Right ventricle myocardium inferior (tissue), 1 donor: ENCODE measurements at regions not wholly inside any gene's neighbourhood (a gene's known extent, or its start where the extent isn't known, plus 50 kb on each side); places are given as distances from the start of the nearest gene placed in this dataset.
"Not testable (repeated sequence)": the region's sequence is repeated elsewhere in the genome, so short reads cannot be mapped to it uniquely, and the experiment has no call there.

ENCODE experiments used
- ATAC-seq: fragments of 200-7000 bp; cut with Tn5 transposase; one replicate; pipeline ENCODE4 v1.9.1; 2020; ENCODE audit warnings: mild to moderate bottlenecking, moderate library complexity
- DNase-seq: peaks from one replicate; pipeline ENCODE4 v3.0.0; 2021; ENCODE audit errors: missing footprints
- intact Hi-C: fragments of 100-400 bp; cut with DNase I; formaldehyde crosslinking; loops from one replicate; pipeline ENCODE4 v1.11.0; 2022
- donor health status: DM: no; HTN: yes; CAD: no; lungs with severe emphysema.

- DNase-seq (no peak), ATAC-seq (no peak)
- intact Hi-C loops: no loop called here
These were observed 119.2 kb upstream of the MEX3C start for GRCh38 chr18:51316677-51317076.

DNA sequence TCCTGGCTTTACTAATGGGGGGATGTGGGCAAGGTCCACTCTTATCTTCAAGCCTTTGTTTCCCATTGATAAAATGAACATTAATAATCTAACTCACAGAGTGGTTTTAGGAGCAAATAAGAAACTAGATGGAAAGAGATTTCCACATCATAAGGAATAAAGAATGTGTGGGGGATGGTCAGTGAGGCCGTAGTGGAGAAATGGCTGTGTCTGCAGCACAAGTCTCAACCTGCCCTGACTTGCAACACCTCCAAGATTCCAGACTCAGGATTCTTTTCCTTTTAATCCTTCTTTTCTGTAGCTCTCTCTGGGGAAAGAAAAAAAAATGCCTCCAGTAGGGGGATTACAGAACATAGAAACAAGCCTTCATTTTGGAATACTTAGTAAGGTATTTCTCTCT, 124.2 kb upstream of the MEX3C start:
- DNase-seq (no peak), ATAC-seq (no peak)
- intact Hi-C loops: no loop called here

DNA sequence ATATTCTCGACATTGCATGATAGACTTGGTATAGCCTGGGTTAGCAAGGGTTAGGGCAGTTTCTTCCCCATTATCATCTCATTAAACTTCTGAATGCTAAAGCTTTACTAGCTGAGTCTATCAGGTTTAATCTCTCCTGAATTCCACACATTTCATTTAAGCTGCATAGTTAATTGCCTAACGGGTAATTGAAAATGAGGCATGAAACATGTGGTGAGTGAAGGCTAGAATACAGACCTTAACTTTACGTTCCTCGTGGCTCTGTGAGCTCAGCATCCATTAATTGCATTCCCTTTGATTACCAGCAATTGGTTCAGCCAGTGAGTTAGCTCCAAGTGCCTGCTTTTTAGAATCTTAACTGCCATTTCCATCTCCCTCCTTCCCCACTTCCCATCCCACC, 126.5 kb upstream of the MEX3C start:
- intact Hi-C loops: no loop called here
- no peak for ATAC-seq
- DNase-seq: no peak

GRCh38 chr18:51330148-51330547, 132.7 kb upstream of the MEX3C start:
- no peak for DNase-seq
- no peak for ATAC-seq
- intact Hi-C loops: no loop called here

DNA sequence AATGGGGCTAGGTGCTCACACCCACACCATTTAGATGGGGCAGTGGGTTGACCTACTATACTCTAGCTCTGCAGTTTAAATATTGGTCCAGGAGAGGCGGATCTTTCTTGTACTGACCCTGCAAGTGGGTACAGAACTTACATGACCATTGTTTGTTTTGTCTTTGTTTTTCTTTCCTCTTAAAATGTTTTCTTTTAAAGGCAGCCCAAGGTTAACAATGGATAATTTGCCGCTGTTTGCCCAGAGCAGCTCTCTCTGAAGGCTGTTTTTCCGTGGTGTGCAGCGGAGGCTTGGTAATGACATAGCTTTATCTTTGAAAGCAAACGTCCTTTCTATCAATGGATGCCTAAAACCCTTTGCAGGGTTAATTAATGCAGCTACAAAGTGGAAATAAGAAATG, 133.3 kb upstream of the MEX3C start:
- no peak for ATAC-seq
- intact Hi-C loops: no loop called here

GRCh38 chr18:51337406-51337805, 139.9 kb upstream of the MEX3C start:
- DNase-seq (no peak), ATAC-seq (no peak)
- intact Hi-C loops: no loop called here

More for the DNA sequence above, 133.3 kb upstream of the MEX3C start:
- DNase-seq: no peak

DNA sequence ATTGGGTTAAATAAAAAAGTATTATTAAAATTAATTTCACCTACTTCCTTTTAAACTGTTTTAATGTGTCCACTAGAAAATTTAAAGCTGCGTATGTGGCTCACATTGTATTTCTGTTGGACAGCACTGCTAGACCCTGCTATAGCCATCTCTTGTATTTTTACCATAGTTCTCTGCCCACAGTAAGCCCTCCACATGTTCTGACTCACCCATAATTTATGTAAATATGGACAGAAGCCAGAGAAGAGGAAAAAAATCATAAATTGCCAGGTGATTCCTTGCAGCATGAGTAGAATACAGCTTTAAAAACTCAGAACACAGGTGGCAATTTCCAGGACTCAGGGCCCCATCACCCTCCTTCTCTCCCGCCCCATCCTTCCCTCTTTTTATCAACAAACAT, 142.4 kb upstream of the MEX3C start:
- ATAC-seq: no peak
- intact Hi-C loops: no loop called here
- no peak for DNase-seq

GRCh38 chr18:51340332-51340731, 142.9 kb upstream of the MEX3C start:
- ATAC-seq (no peak), DNase-seq (no peak)
- intact Hi-C loops: no loop called here

DNA sequence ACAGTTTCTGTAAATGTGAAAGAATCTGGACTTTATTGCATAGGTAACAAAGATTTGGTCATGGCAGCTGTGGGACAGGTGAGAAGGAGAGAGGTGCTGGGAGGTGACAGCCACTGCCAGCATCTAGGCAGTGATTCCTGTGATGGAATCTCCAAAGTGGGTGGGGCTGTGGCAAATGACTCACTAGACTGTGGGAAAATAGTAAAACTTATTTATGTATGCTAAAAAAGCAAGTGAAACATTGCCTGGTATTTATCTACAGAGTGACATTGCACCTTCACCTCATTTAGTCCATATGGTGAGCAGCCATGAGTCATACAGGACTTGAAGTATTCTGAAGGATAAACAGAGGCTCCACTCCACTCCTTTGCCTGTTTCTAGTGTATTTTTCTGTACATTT, 145.3 kb upstream of the MEX3C start:
- no peak for DNase-seq
- no peak for ATAC-seq
- intact Hi-C loops: no loop called here

GRCh38 chr18:51345848-51346391, 148.4 kb upstream of the MEX3C start:
- no peak for ATAC-seq
- DNase-seq: no peak
- intact Hi-C loops: no loop called here

- intact Hi-C loops: no loop called here
- DNase-seq (no peak), ATAC-seq (no peak)
These were observed 148.9 kb upstream of the MEX3C start for GRCh38 chr18:51346404-51346803.

- intact Hi-C loops: no loop called here
- DNase-seq (no peak), ATAC-seq (no peak)
These were observed 152.6 kb upstream of the MEX3C start for GRCh38 chr18:51350081-51350480.

GRCh38 chr18:51355841-51356240, 158.4 kb upstream of the MEX3C start:
- intact Hi-C loops: no loop called here
- DNase-seq (no peak), ATAC-seq (no peak)

DNA sequence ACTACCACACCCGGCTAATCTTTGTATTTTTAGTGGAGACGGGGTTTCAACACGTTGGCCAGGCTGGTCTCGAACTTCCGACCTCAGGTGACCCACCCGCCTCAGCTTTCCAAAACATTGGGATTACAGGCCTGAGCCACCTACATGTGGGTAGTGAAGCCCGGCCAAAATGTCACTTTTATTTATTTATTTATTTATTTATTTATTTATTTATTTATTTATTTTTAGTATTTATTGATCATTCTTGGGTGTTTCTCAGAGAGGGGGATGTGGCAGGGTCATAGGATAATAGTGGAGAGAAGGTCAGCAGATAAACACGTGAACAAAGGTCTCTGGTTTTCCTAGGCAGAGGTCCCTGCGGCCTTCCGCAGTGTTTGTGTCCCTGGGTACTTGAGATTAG, 162.8 kb upstream of the MEX3C start:
- DNase-seq, intact Hi-C loops, ATAC-seq: not testable (repeated sequence)

- ATAC-seq: no peak
- DNase-seq: no peak
- intact Hi-C loops: no loop called here
These were observed 163.8 kb upstream of the MEX3C start for GRCh38 chr18:51361130-51361860.

GRCh38 chr18:51363384-51363783, 165.9 kb upstream of the MEX3C start:
- intact Hi-C loops: no loop called here
- ATAC-seq: no peak
- DNase-seq: no peak

DNA sequence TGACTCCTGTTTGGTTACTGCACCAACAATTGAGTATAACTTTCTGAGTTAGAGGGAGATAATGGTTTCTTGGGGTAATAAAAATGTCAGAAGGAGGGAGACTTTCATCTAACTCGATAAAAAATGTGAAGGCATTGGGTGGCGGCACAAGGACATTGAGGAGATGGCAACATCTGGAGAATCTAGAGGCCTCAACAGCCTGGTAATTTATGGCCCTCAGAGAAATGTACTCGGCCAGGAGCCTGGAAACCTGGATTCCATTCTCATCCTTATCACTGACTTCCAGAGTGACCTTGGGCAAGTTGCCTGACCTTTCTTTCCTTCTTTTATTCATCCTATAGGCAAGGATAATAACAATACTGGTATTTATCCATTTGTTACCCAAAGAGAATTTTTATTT, 173.5 kb upstream of the MEX3C start:
- ATAC-seq (peak; percentile 54), DNase-seq (no peak)
- intact Hi-C loops: no loop called here

- DNase-seq: no peak
These were observed 174.4 kb upstream of the MEX3C start for GRCh38 chr18:51371929-51372328.

DNA sequence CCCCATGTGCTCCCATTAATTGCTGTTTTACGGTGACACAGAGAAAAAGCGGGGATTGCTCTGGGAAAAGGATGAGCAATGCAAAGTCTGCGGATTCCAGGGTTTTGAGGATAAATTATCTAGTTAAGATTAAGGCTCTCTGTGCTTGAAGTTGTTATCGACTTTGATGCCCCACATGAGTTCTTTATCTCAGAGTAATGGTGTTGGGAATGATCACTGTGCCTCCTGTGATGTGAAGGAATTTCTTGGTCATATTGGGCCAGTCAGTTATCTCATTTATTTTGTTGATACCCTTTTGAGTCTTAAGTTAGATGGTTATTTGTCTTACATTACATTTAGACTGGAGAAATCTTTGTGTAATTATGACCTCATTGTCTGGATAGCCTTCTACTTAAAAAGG, 184.6 kb upstream of the MEX3C start:
- DNase-seq: no peak
- no peak for ATAC-seq
- intact Hi-C loops: loop anchor here (5.0 to 10.0 kb wide), 4 partner anchors 97 to 275 kb away; partner anchors contain the start of gene MEX3C

More at GRCh38 chr18:51371929-51372328, 174.4 kb upstream of the MEX3C start:
- intact Hi-C loops: no loop called here
- no peak for ATAC-seq

- no peak for DNase-seq
- no peak for ATAC-seq
- intact Hi-C loops: loop anchor here (5.0 to 10.0 kb wide), 4 partner anchors 98 to 276 kb away; partner anchors contain the start of gene MEX3C
These were observed 185.6 kb upstream of the MEX3C start for GRCh38 chr18:51383116-51383515.

GRCh38 chr18:51383711-51384110, 186.2 kb upstream of the MEX3C start:
- DNase-seq (no peak), ATAC-seq (no peak)
- intact Hi-C loops: loop anchor here (5.0 to 10.0 kb wide), 4 partner anchors 99 to 276 kb away; partner anchors contain the start of gene MEX3C
